GM12872 (cell line): ENCODE measurements at regions not wholly inside any gene's neighbourhood (a gene's known extent, or its start where the extent isn't known, plus 50 kb on each side); places are given as distances from the start of the nearest gene placed in this dataset.

Source experiments
- CTCF ChIP-seq: IDR thresholded peaks from 3 replicates; pipeline ENCODE4 v1.5.1; 2011; ENCODE audit warnings: low read depth, mild to moderate bottlenecking, low read length, moderate library complexity; ENCODE audit not compliant: insufficient read depth

- no peak for TF ChIP-seq CTCF
These were observed 187.2 kb downstream of the NFKBIZ start for GRCh38 chr3:102036472-102036871.

- TF ChIP-seq CTCF, result no peak
These were observed 187.9 kb downstream of the NFKBIZ start for GRCh38 chr3:102037209-102037608.

GRCh38 chr3:102037791-102038190, 188.5 kb downstream of the NFKBIZ start:
- no peak for TF ChIP-seq CTCF

GRCh38 chr3:102038477-102039142, 189.3 kb downstream of the NFKBIZ start:
- TF ChIP-seq CTCF, result no peak

- no peak for TF ChIP-seq CTCF
These were observed 204.2 kb downstream of the NFKBIZ start for GRCh38 chr3:102053375-102053989.

GRCh38 chr3:102054543-102055080, 205.3 kb downstream of the NFKBIZ start:
- no peak for TF ChIP-seq CTCF

- TF ChIP-seq CTCF, result no peak
These were observed 208.6 kb downstream of the NFKBIZ start for GRCh38 chr3:102057781-102058421.
